HCT116 (cell line): ENCODE measurements at regions not wholly inside any gene's neighbourhood (a gene's known extent, or its start where the extent isn't known, plus 50 kb on each side); places are given as distances from the start of the nearest gene placed in this dataset.

ENCODE experiments used
- ATAC-seq: fragments of 200-7000 bp; cut with Tn5 transposase; 2 replicates; pipeline ENCODE4 v1.9.1; 2020; ENCODE audit warnings: mild to moderate bottlenecking, moderate library complexity
- BruUV-seq: library from RNA; stranded (reverse); fragments of 400-500 nt; replicated peaks from 2 replicates; lab custom pipeline; 2021; lab: Mats Ljungman, UMichigan
- CTCF ChIA-PET: fragments of 300-600 bp; sonication (Branson Sonifier 250); formaldehyde crosslinking; loops from one replicate; lab custom pipeline; 2021; ENCODE audit warnings: antibody characterized with exemption; lab: Charles Lee
- POLR2A ChIA-PET: fragments of 300-600, 350-600 bp; sonication (Branson Sonifier 250); formaldehyde crosslinking; loops from one replicate; lab custom pipeline; 2021; ENCODE audit warnings: antibody characterized with exemption; lab: Charles Lee
- RAD21 ChIA-PET, 2 experiments: fragments of 300-600 bp; sonication (Branson Sonifier 250); formaldehyde crosslinking; loops; one replicate each; lab custom pipeline; 2023; ENCODE audit warnings: low total read pairs in 2 of 2; ENCODE audit not compliant: uncharacterized antibody in 2 of 2, unreplicated experiment in 2 of 2, low non-redundant PET in 1 of 2; lab: Charles Lee
- DNase-seq: peaks from one replicate; pipeline ENCODE4 v3.0.0-alpha.2; 2010; ENCODE audit warnings: low read depth, low spot score
- H2AFZ ChIP-seq: fragments of 200-600 bp; shearing (Covaris generic), sonication (generic); 2 replicates; pipeline ENCODE4 v1.6.1; 2017; ENCODE audit warnings: low read depth, mixed run types, mixed read lengths, antibody characterized with exemption, low read length; ENCODE audit not compliant: poor library complexity, severe bottlenecking
- H3K27ac ChIP-seq: 2 replicates; pipeline ENCODE4 v1.5.1; 2012; ENCODE audit warnings: low read depth, low read length
- H3K27me3 ChIP-seq: fragments of 200-600 bp; sonication (generic); 2 replicates; pipeline ENCODE4 v1.6.1; 2016; ENCODE audit warnings: mixed run types, low read length, mixed read lengths; ENCODE audit not compliant: insufficient read depth
- H3K36me3 ChIP-seq, 2 experiments: fragments of 200-500 bp in 1 of 2; fragments of 200-600 bp in 1 of 2; sonication (Bioruptor generic) in 1 of 2; sonication (generic) in 1 of 2; 2 replicates each; pipeline versions ENCODE4 v1.5.1 to v1.6.1; 2014 to 2016; ENCODE audit warnings: low read length in 2 of 2, inconsistent platforms in 1 of 2, mixed read lengths in 1 of 2, mixed run types in 1 of 2; ENCODE audit not compliant: insufficient read depth in 2 of 2, control insufficient read depth in 1 of 2
- H3K4me1 ChIP-seq, 2 experiments: fragments of 200-600 bp in 1 of 2; sonication (generic) in 1 of 2; 2 replicates each; pipeline versions ENCODE4 v1.5.1 to v1.6.1; 2012 to 2017; ENCODE audit warnings: low read length in 2 of 2, inconsistent platforms in 1 of 2, mild to moderate bottlenecking in 1 of 2, mixed read lengths in 1 of 2, mixed run types in 1 of 2, moderate library complexity in 1 of 2; ENCODE audit not compliant: insufficient read depth in 2 of 2, control insufficient read depth in 1 of 2
- H3K4me2 ChIP-seq: fragments of 200-600 bp; sonication (generic); 2 replicates; pipeline ENCODE4 v1.6.1; 2017; ENCODE audit warnings: mixed run types, low read length, mixed read lengths
- H3K4me3 ChIP-seq, 2 experiments: fragments of 200-600 bp in 1 of 2; sonication (generic) in 1 of 2; replicated peaks in 1 of 2; 2 replicates each; pipeline ENCODE4 v1.5.1; 2011 to 2016; ENCODE audit warnings: low read length in 2 of 2, control low read depth in 1 of 2, low read depth in 1 of 2, mild to moderate bottlenecking in 1 of 2, mixed read lengths in 1 of 2, mixed run types in 1 of 2
- H3K79me2 ChIP-seq: fragments of 200-600 bp; sonication (generic); 2 replicates; pipeline ENCODE4 v1.6.1; 2017; ENCODE audit warnings: mild to moderate bottlenecking, mixed run types, low read length, moderate library complexity, mixed read lengths; ENCODE audit not compliant: insufficient read depth
- H3K9ac ChIP-seq: fragments of 200-600 bp; sonication (generic); 2 replicates; pipeline ENCODE4 v1.6.1; 2016; ENCODE audit warnings: low read length, mixed read lengths
- H3K9me2 ChIP-seq: fragments of 200-600 bp; sonication (generic), shearing (Covaris generic); 2 replicates; pipeline ENCODE4 v1.6.1; 2017; ENCODE audit warnings: mixed run types, mild to moderate bottlenecking, moderate library complexity; ENCODE audit not compliant: insufficient read depth
- H3K9me3 ChIP-seq, 2 experiments: fragments of 200-500 bp in 1 of 2; fragments of 200-600 bp in 1 of 2; sonication (Bioruptor generic) in 1 of 2; sonication (generic) in 1 of 2; 2 replicates each; pipeline ENCODE4 v1.6.1; 2014 to 2017; ENCODE audit warnings: low read length in 2 of 2, mixed read lengths in 2 of 2, inconsistent platforms in 1 of 2, low read depth in 1 of 2, mild to moderate bottlenecking in 1 of 2, mixed run types in 1 of 2, moderate library complexity in 1 of 2; ENCODE audit not compliant: control insufficient read depth in 1 of 2, insufficient read depth in 1 of 2
- H4K20me1 ChIP-seq: fragments of 200-600 bp; sonication (generic), shearing (Covaris generic); 2 replicates; pipeline ENCODE4 v1.6.1; 2017; ENCODE audit warnings: mixed run types, mild to moderate bottlenecking, moderate library complexity; ENCODE audit not compliant: insufficient read depth
- ATF3 ChIP-seq: IDR thresholded peaks from 2 replicates; pipeline ENCODE4 v1.6.1; 2012
- CBX3 ChIP-seq: IDR thresholded peaks from 2 replicates; pipeline ENCODE4 v1.6.1; 2012; ENCODE audit warnings: low read depth
- CTCF ChIP-seq, 3 experiments: fragments of 200-600 bp in 1 of 3; sonication (generic) in 1 of 3; IDR thresholded peaks in 2 of 3; conservative IDR thresholded peaks in 1 of 3; 2 replicates each; pipeline ENCODE4 v1.5.1; 2012 to 2017; ENCODE audit warnings: low read depth in 2 of 3, low read length in 2 of 3, antibody characterized with exemption in 1 of 3, borderline replicate concordance in 1 of 3, control low read depth in 1 of 3, mild to moderate bottlenecking in 1 of 3, mixed read lengths in 1 of 3, mixed run types in 1 of 3, moderate library complexity in 1 of 3; ENCODE audit not compliant: insufficient read depth in 1 of 3
- EGR1 ChIP-seq: IDR thresholded peaks from 2 replicates; pipeline ENCODE4 v1.6.1; 2012; ENCODE audit warnings: low read depth
- ELF1 ChIP-seq: IDR thresholded peaks from 2 replicates; pipeline ENCODE4 v1.6.1; 2012; ENCODE audit warnings: low read depth, borderline replicate concordance
- EZH2 ChIP-seq: fragments of 200-600 bp; sonication (generic); IDR thresholded peaks from 2 replicates; pipeline ENCODE4 v1.6.1; 2017; ENCODE audit warnings: antibody characterized with exemption, mixed run types
- EZH2phosphoT487 ChIP-seq: fragments of 200-600 bp; IDR thresholded peaks from 2 replicates; pipeline ENCODE4 v1.6.1; 2018; ENCODE audit warnings: antibody characterized with exemption, borderline replicate concordance
- FOSL1 ChIP-seq: IDR thresholded peaks from 2 replicates; pipeline ENCODE4 v1.6.1; 2012; ENCODE audit warnings: low read depth
- JUND ChIP-seq: IDR thresholded peaks from 2 replicates; pipeline ENCODE4 v1.6.1; 2012
- MAX ChIP-seq: IDR thresholded peaks from 2 replicates; pipeline ENCODE4 v1.6.1; 2012
- POLR2AphosphoS5 ChIP-seq: IDR thresholded peaks from 2 replicates; pipeline ENCODE4 v1.6.1; 2011; ENCODE audit warnings: mild to moderate bottlenecking, low read depth, low read length, moderate library complexity
- RAD21 ChIP-seq: IDR thresholded peaks from 2 replicates; pipeline ENCODE4 v1.6.1; 2012; ENCODE audit warnings: low read depth, mild to moderate bottlenecking
- SRF ChIP-seq: IDR thresholded peaks from 2 replicates; pipeline ENCODE4 v1.6.1; 2012; ENCODE audit warnings: low read depth
- TCF7L2 ChIP-seq: IDR thresholded peaks from 2 replicates; pipeline ENCODE4 v1.7.0; 2011; ENCODE audit warnings: borderline replicate concordance, inconsistent platforms; ENCODE audit not compliant: insufficient read depth, insufficient read length; ENCODE audit errors: extremely low read depth
- YY1 ChIP-seq: IDR thresholded peaks from 2 replicates; pipeline ENCODE4 v1.6.1; 2011; ENCODE audit warnings: low read length, low read depth, moderate library complexity, mild to moderate bottlenecking; ENCODE audit not compliant: insufficient replicate concordance; ENCODE audit errors: extremely low read depth
- ZNF274 ChIP-seq: fragments of 200-500 bp; sonication (Bioruptor generic); IDR thresholded peaks from 2 replicates; pipeline ENCODE4 v1.6.1; 2014; ENCODE audit warnings: mild to moderate bottlenecking, low read depth, low read length, inconsistent platforms
- intact Hi-C: fragments of 100-400 bp; cut with micrococcal nuclease; formaldehyde crosslinking; loops from 2 replicates; pipeline ENCODE4 v1.10.0; 2022
- TF ChIP-seq, protein P1 (sequence below): IDR thresholded peaks from 2 replicates; pipeline ENCODE4 v1.6.1; 2011; ENCODE audit warnings: mild to moderate bottlenecking, low read length, moderate library complexity; ENCODE audit not compliant: insufficient replicate concordance; ENCODE audit errors: extremely low read depth

GRCh38 chr4:157564771-157565170 is 344.2 kb downstream of the GRIA2 start:
- H3K36me3 ChIP-seq: no peaks in the 10 kb centered on the region
- no peaks in the 10 kb centered on the region for H3K9me2 ChIP-seq
- H3K4me1 ChIP-seq: no peaks in the 10 kb centered on the region
- DNase-seq: no peak
- no peak for ATAC-seq
- intact Hi-C loops: no loop called here
- no peak overlapping the region for H3K4me2 ChIP-seq
- H2AFZ ChIP-seq: no peak overlapping the region
- H4K20me1 ChIP-seq: no peaks in the 10 kb centered on the region
- H3K9ac ChIP-seq: no peak overlapping the region
- no peaks in the 10 kb centered on the region for H3K27me3 ChIP-seq
- POLR2A ChIA-PET: no interaction called here
- no peaks in the 10 kb centered on the region for H3K9me3 ChIP-seq
- no TSS peak for BruUV-seq
- TF ChIP-seq POLR2AphosphoS5 (no peak), EZH2phosphoT487 (no peak), EGR1 (no peak), ATF3 (no peak), CTCF (IDR thresholded peaks at IDR 0.05 in 2 of 3, conservative IDR thresholded peaks at IDR 0.05 in 1 of 3; ENCODE audit: borderline replicate concordance in 1 of 3, insufficient read depth in 1 of 3, low read depth in 2 of 3, low read length in 2 of 3) (no peak), ZNF274 (no peak), EZH2 (no peak), JUND (no peak), YY1 (no peak), RAD21 (no peak), ELF1 (no peak), FOSL1 (no peak), CBX3 (no peak), MAX (no peak), TCF7L2 (no peak), SRF (no peak)
- TF ChIP-seq, protein P1, sequence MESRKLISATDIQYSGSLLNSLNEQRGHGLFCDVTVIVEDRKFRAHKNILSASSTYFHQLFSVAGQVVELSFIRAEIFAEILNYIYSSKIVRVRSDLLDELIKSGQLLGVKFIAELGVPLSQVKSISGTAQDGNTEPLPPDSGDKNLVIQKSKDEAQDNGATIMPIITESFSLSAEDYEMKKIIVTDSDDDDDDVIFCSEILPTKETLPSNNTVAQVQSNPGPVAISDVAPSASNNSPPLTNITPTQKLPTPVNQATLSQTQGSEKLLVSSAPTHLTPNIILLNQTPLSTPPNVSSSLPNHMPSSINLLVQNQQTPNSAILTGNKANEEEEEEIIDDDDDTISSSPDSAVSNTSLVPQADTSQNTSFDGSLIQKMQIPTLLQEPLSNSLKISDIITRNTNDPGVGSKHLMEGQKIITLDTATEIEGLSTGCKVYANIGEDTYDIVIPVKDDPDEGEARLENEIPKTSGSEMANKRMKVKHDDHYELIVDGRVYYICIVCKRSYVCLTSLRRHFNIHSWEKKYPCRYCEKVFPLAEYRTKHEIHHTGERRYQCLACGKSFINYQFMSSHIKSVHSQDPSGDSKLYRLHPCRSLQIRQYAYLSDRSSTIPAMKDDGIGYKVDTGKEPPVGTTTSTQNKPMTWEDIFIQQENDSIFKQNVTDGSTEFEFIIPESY: no peak
- CTCF ChIA-PET: no interaction called here
- H3K4me3 ChIP-seq: no peak overlapping the region
- H3K79me2 ChIP-seq: no peaks in the 10 kb centered on the region
- RAD21 ChIA-PET: no interaction called here
- no peak overlapping the region for H3K27ac ChIP-seq
